ENCODE measurements at regions not wholly inside any gene's neighbourhood (a gene's known extent, or its start where the extent isn't known, plus 50 kb on each side); places are given as distances from the start of the nearest gene placed in this dataset.

- H3K9ac ChIP-seq (replicated peaks in 1 of 4; ENCODE audit: extremely low read depth in 1 of 4, low read depth in 3 of 4, low read length in 3 of 4): no peak overlapping the region
- no peak overlapping the region for H4K91ac ChIP-seq (replicated peaks; ENCODE audit: insufficient read length, low read length)
- no peak overlapping the region for H3K18ac ChIP-seq (ENCODE audit: extremely low read depth, low read length)
- H3K79me2 ChIP-seq (ENCODE audit: control insufficient read depth in 1 of 2, insufficient read depth in 2 of 2, low read length in 2 of 2): no peaks in the 10 kb centered on the region
- no peaks in the 10 kb centered on the region for H3K9me3 ChIP-seq (ENCODE audit: insufficient read depth in 2 of 2, low read depth in 1 of 2, low read length in 1 of 2)
- CTCF ChIA-PET (ENCODE audit: partially characterized antibody): interaction anchor here (1.2 to 2.2 kb wide), 2 partner anchors 9 to 231 kb away, joined by 3 to 11 read pairs; no protein-coding TSS in a partner anchor
- H3K4ac ChIP-seq (replicated peaks; ENCODE audit: insufficient read length, low read depth, low read length): no peak overlapping the region
- POLR2A ChIA-PET (ENCODE audit: partially characterized antibody): no interaction called here
- H2BK20ac ChIP-seq (ENCODE audit: low read length): no peak overlapping the region
- TF ChIP-seq USF2 (IDR thresholded peaks at IDR 0.05; ENCODE audit: low read length) (no peak), POLR2AphosphoS5 (IDR thresholded peaks at IDR 0.05; ENCODE audit: low read depth, low read length) (no peak)
- no peak for FAIRE-seq
- no peak overlapping the region for H2BK5ac ChIP-seq (ENCODE audit: low read depth, low read length)
- H2BK12ac ChIP-seq (ENCODE audit: low read depth, low read length): no peak overlapping the region
- H3K79me1 ChIP-seq (ENCODE audit: low read depth, low read length): no peaks in the 10 kb centered on the region
- no peak for DNase-seq (ENCODE audit: low read depth in 1 of 2, low spot score in 2 of 2)
- no peak overlapping the region for H2AK5ac ChIP-seq (ENCODE audit: low read depth, low read length)
- no peaks in the 10 kb centered on the region for H3K23me2 ChIP-seq (ENCODE audit: low read depth, low read length)
- no peak overlapping the region for H3K27ac ChIP-seq (ENCODE audit: low read depth, low read length)
- H2BK120ac ChIP-seq (replicated peaks; ENCODE audit: low read depth, low read length): no peak overlapping the region
- no peak overlapping the region for H3K56ac ChIP-seq (replicated peaks; ENCODE audit: insufficient read length, low read depth, low read length)
- no peak overlapping the region for H4K8ac ChIP-seq (ENCODE audit: extremely low read depth, insufficient read depth, low read length)
- H3K4me1 ChIP-seq (replicated peaks in 1 of 4; ENCODE audit: control insufficient read depth in 3 of 4, insufficient read depth in 4 of 4, low read length in 3 of 4): no peaks in the 10 kb centered on the region; a peak in 1 of 7 replicates
- H3K36me3 ChIP-seq (ENCODE audit: control insufficient read depth in 2 of 4, insufficient read depth in 4 of 4, low read length in 3 of 4): no peaks in the 10 kb centered on the region
- no peak overlapping the region for H4K5ac ChIP-seq (ENCODE audit: insufficient read length, low read depth, low read length)
- no peak overlapping the region for H3K4me3 ChIP-seq (ENCODE audit: extremely low read depth in 1 of 4, insufficient read depth in 2 of 4, low read depth in 3 of 4, low read length in 4 of 4)
- H2AFZ ChIP-seq (ENCODE audit: low read length): no peak overlapping the region
- H3K14ac ChIP-seq (ENCODE audit: insufficient read length): no peak overlapping the region
- no peaks in the 10 kb centered on the region for H3K27me3 ChIP-seq (replicated peaks in 1 of 4; ENCODE audit: control insufficient read depth in 3 of 4, extremely low read depth in 1 of 4, insufficient read depth in 3 of 4, low read length in 3 of 4)
- no peak overlapping the region for H3K23ac ChIP-seq (ENCODE audit: insufficient read length)
- no peak overlapping the region for H2BK15ac ChIP-seq (ENCODE audit: low read length)
- H3K4me2 ChIP-seq (ENCODE audit: insufficient read depth in 1 of 2, low read depth in 2 of 2, low read length in 2 of 2): no peak overlapping the region
- 85% methylated on average over 4 of the region's 4 CpGs; no CpG with 5 or more reads in 1 of the 2 experiments for WGBS, 2 experiments (ENCODE audit: extremely low coverage in 1 of 2, insufficient coverage in 1 of 2, insufficient read length in 1 of 2, insufficient replicate concordance in 2 of 2, low coverage in 1 of 2, low lambda C conversion rate in 2 of 2, missing lambda C conversion rate in 1 of 2)
- no peaks in the 10 kb centered on the region for H4K20me1 ChIP-seq (replicated peaks in 1 of 2; ENCODE audit: control insufficient read depth in 1 of 2, insufficient read depth in 2 of 2, low read length in 2 of 2)
Measured at GRCh38 chr5:174455301-174455700, 269.1 kb upstream of the MSX2 start.
